A549 (cell line): ENCODE measurements at regions not wholly inside any gene's neighbourhood (a gene's known extent, or its start where the extent isn't known, plus 50 kb on each side); places are given as distances from the start of the nearest gene placed in this dataset.

ENCODE experiments used
- ATAC-seq, 2 experiments: fragments of 200-7000 bp in 1 of 2; fragments of >200 bp in 1 of 2; cut with Nextera tagmentation in 1 of 2; cut with Tn5 transposase in 1 of 2; 3 replicates each; pipeline versions ENCODE4 v1.8.0 to v1.9.1; 2018 to 2020; ENCODE audit warnings: mild to moderate bottlenecking in 1 of 2, moderate library complexity in 1 of 2
- CTCF ChIA-PET: fragments of 300-600 bp; sonication (Branson Sonifier 250); formaldehyde crosslinking; extraction: SDS; loops from one replicate; lab custom pipeline; 2021; ENCODE audit warnings: antibody characterized with exemption, inconsistent platforms; lab: Yijun Ruan, JAX
- POLR2A ChIA-PET: fragments of 350-600 bp; formaldehyde crosslinking; extraction: SDS; loops from one replicate; lab custom pipeline; 2021; ENCODE audit warnings: antibody characterized with exemption, inconsistent platforms; lab: Yijun Ruan, JAX
- DNase-seq, 2 experiments: peaks; one replicate each; pipeline versions ENCODE4 v3.0.0 to v3.0.0-alpha.2; 2011 to 2016; ENCODE audit warnings: low read depth in 1 of 2, low spot score in 1 of 2
- FAIRE-seq: peaks from 2 replicates; lab custom pipeline; 2011; peaks lifted over from hg19 to GRCh38; lab: Jason Lieb, UNC
- H3K27ac ChIP-seq, 2 experiments: fragments of >200 bp; sonication (Bioruptor Twin); formaldehyde crosslinking; 3 replicates each; pipeline ENCODE4 v1.5.1; 2016 to 2017
- H3K4me1 ChIP-seq: fragments of >200 bp; sonication (Bioruptor Twin); formaldehyde crosslinking; 3 replicates; pipeline ENCODE4 v1.6.1; 2016
- H3K4me2 ChIP-seq: fragments of >200 bp; sonication (Bioruptor Twin); formaldehyde crosslinking; 3 replicates; pipeline ENCODE4 v1.6.1; 2016
- H3K4me3 ChIP-seq: fragments of >200 bp; sonication (Bioruptor Twin); formaldehyde crosslinking; 3 replicates; pipeline ENCODE4 v1.5.1; 2016
- H3K9me3 ChIP-seq: fragments of >200 bp; sonication (Bioruptor Twin); formaldehyde crosslinking; 3 replicates; pipeline ENCODE4 v1.6.1; 2016
- ATOH8 ChIP-seq: fragments of 250-450 bp; sonication (Bioruptor Pico); IDR thresholded peaks from 2 replicates; pipeline ENCODE4 v1.5.0; 2020; ENCODE audit warnings: low read depth, mild to moderate bottlenecking, moderate library complexity
- CHD2 ChIP-seq: fragments of 150-350 bp; IDR thresholded peaks from 2 replicates; pipeline ENCODE4 v1.6.1; 2014; ENCODE audit warnings: low read length; ENCODE audit not compliant: partially characterized antibody
- EHF ChIP-seq: fragments of 250-450 bp; sonication (Bioruptor Pico); IDR thresholded peaks from 2 replicates; pipeline ENCODE4 v1.5.0; 2020; ENCODE audit warnings: mild to moderate bottlenecking
- ELK1 ChIP-seq: fragments of 150-350 bp; IDR thresholded peaks from 2 replicates; pipeline ENCODE4 v1.6.1; 2014; ENCODE audit warnings: low read depth, mild to moderate bottlenecking, low read length
- ESRRA ChIP-seq: fragments of 150-350 bp; IDR thresholded peaks from 2 replicates; pipeline ENCODE4 v1.6.1; 2014; ENCODE audit warnings: mild to moderate bottlenecking, low read length, borderline replicate concordance
- FOSB ChIP-seq: fragments of 250-450 bp; sonication (Bioruptor Pico); IDR thresholded peaks from 2 replicates; pipeline ENCODE4 v1.5.0; 2020; ENCODE audit warnings: mild to moderate bottlenecking, moderate library complexity
- FOSL2 ChIP-seq, 2 experiments: fragments of 450-650 bp in 1 of 2; fragments of >200 bp in 1 of 2; sonication (Bioruptor Twin) in 1 of 2; formaldehyde crosslinking; IDR thresholded peaks; 2 replicates each; pipeline versions ENCODE4 v1.5.0 to v1.6.1; 2016 to 2020; ENCODE audit warnings: mild to moderate bottlenecking in 1 of 2, moderate library complexity in 1 of 2
- FOXS1 ChIP-seq: fragments of 250-450 bp; sonication (Bioruptor Pico); IDR thresholded peaks from 2 replicates; pipeline ENCODE4 v1.5.0; 2020; ENCODE audit warnings: mild to moderate bottlenecking, moderate library complexity
- HMGXB4 ChIP-seq: fragments of 250-450 bp; sonication (Bioruptor Pico); IDR thresholded peaks from 2 replicates; pipeline ENCODE4 v1.5.0; 2021; ENCODE audit warnings: mild to moderate bottlenecking, moderate library complexity, borderline replicate concordance
- HOXA7 ChIP-seq: fragments of 250-450 bp; sonication (Bioruptor Pico); IDR thresholded peaks from 2 replicates; pipeline ENCODE4 v1.5.0; 2020; ENCODE audit warnings: mild to moderate bottlenecking, moderate library complexity
- JUNB ChIP-seq: fragments of >200 bp; sonication (Bioruptor Twin); formaldehyde crosslinking; IDR thresholded peaks from 2 replicates; pipeline ENCODE4 v1.6.1; 2016
- KDM5A ChIP-seq: fragments of 200-600 bp; sonication (generic); IDR thresholded peaks from 2 replicates; pipeline ENCODE4 v1.6.1; 2016; ENCODE audit warnings: antibody characterized with exemption, mild to moderate bottlenecking
- MYC ChIP-seq: IDR thresholded peaks from 2 replicates; pipeline ENCODE4 v1.6.1; 2012; ENCODE audit warnings: mild to moderate bottlenecking, inconsistent platforms, low read length, improper control_type of control experiment, borderline replicate concordance
- NFE2L2 ChIP-seq: fragments of 150-350 bp; conservative IDR thresholded peaks from 2 replicates; pipeline ENCODE4 v1.6.1; 2014; ENCODE audit warnings: low read length
- NR3C1 ChIP-seq: fragments of >200 bp; sonication (Bioruptor Twin); formaldehyde crosslinking; IDR thresholded peaks from 3 replicates; pipeline ENCODE4 v1.6.1; 2017
- POLR2A ChIP-seq: IDR thresholded peaks from 2 replicates; pipeline ENCODE4 v1.6.1; 2012; ENCODE audit warnings: mild to moderate bottlenecking, low read length
- RARB ChIP-seq: fragments of 250-450 bp; sonication (Bioruptor Pico); IDR thresholded peaks from 2 replicates; pipeline ENCODE4 v1.8.0; 2021; ENCODE audit warnings: mild to moderate bottlenecking, moderate library complexity
- RNF2 ChIP-seq: fragments of 200-600 bp; sonication (generic); IDR thresholded peaks from 2 replicates; pipeline ENCODE4 v1.6.1; 2016; ENCODE audit warnings: low read depth, mild to moderate bottlenecking, antibody characterized with exemption, moderate library complexity, borderline replicate concordance
- TP53 ChIP-seq: fragments of 250-450 bp; sonication (Bioruptor Pico); IDR thresholded peaks from 2 replicates; pipeline ENCODE4 v1.5.0; 2021; ENCODE audit warnings: mild to moderate bottlenecking, moderate library complexity
- ZSCAN20 ChIP-seq: fragments of 250-450 bp; sonication (Bioruptor Pico); IDR thresholded peaks from 2 replicates; pipeline ENCODE4 v1.8.0; 2022; ENCODE audit warnings: mild to moderate bottlenecking, moderate library complexity
- WGBS: methylation state at CpG from one replicate; pipeline ENCODE4 v1.1.6; 2017; ENCODE audit errors: missing lambda C conversion rate; 5-methylcytosine and 5-hydroxymethylcytosine counted together
- TF ChIP-seq, protein P1 (sequence below): fragments of 450-650 bp; IDR thresholded peaks from 2 replicates; pipeline ENCODE4 v1.6.1; 2014; ENCODE audit warnings: antibody characterized with exemption

DNA sequence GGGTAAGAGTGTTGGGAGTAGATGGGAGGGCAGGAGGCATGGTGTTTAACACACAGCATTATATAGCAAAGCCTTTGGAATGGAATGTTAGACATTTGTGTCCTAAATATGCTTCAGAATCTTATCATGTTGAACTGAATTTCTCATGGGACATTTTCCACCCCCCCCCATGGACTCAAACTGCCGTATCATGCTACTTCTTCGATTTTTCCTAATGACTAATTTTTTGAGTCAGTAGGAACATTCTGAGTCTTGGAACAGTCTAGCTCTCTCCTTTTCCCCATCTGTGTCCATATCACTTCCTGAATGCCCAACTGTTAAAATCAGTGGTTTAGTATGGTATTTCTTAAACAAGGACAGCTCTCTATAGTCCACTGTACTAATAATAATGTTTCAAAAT is 380.6 kb downstream of the TLE4 start:
- POLR2A ChIA-PET: no interaction called here

GRCh38 chr9:79946712-79947111 is 374.9 kb downstream of the TLE4 start:
- no peaks in the 10 kb centered on the region for H3K9me3 ChIP-seq
- no peak for ATAC-seq
- no peak for FAIRE-seq
- no peak for DNase-seq
- ChIA-PET POLR2A (no interaction called here), CTCF (interaction anchor here (0.7 kb wide), 1 partner anchor 8 kb away, joined by 3 read pairs; no protein-coding TSS in a partner anchor)
- H3K4me1 ChIP-seq: no peaks in the 10 kb centered on the region
- H3K27ac ChIP-seq: no peak overlapping the region
- no peak overlapping the region for H3K4me3 ChIP-seq
- no peak for TF ChIP-seq NFE2L2
- no peak for TF ChIP-seq EHF
- no peak for TF ChIP-seq FOSL2 (IDR thresholded peaks at IDR 0.05)
- TF ChIP-seq FOSL2 (CRISPR knock-in tag; IDR thresholded peaks at IDR 0.05): no peak
- no peak for TF ChIP-seq RNF2
- no peak for TF ChIP-seq ELK1
- no peak for TF ChIP-seq FOXS1 (CRISPR knock-in tag)
- no peak for TF ChIP-seq ESRRA
- TF ChIP-seq HOXA7 (CRISPR knock-in tag): no peak
- no peak for TF ChIP-seq HMGXB4
- TF ChIP-seq FOSB (CRISPR knock-in tag): no peak
- no peak for TF ChIP-seq POLR2A
- TF ChIP-seq CHD2: no peak
- TF ChIP-seq ZSCAN20 (CRISPR knock-in tag): no peak
- TF ChIP-seq, all 56 proteins: peak for 0
- no peak overlapping the region for H3K4me2 ChIP-seq
- WGBS: 72% methylated on average over 2 of the region's 2 CpGs

More for the DNA sequence above, 380.6 kb downstream of the TLE4 start:
- Histone ChIP-seq H3K4me3 (no peak overlapping the region), H3K4me1 (no peaks in the 10 kb centered on the region), H3K9me3 (no peaks in the 10 kb centered on the region), H3K27ac (no peak overlapping the region), H3K4me2 (no peak overlapping the region)
- no peak for DNase-seq
- ATAC-seq: no peak
- WGBS: 52% methylated on average over 2 of the region's 2 CpGs
- TF ChIP-seq NR3C1 (no peak), TP53 (no peak), ATOH8 (CRISPR knock-in tag) (no peak)
- TF ChIP-seq, protein P1, sequence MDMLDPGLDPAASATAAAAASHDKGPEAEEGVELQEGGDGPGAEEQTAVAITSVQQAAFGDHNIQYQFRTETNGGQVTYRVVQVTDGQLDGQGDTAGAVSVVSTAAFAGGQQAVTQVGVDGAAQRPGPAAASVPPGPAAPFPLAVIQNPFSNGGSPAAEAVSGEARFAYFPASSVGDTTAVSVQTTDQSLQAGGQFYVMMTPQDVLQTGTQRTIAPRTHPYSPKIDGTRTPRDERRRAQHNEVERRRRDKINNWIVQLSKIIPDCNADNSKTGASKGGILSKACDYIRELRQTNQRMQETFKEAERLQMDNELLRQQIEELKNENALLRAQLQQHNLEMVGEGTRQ: no peak
- FAIRE-seq: no peak
- CTCF ChIA-PET: no interaction called here

GRCh38 chr9:79945495-79945894 is 373.7 kb downstream of the TLE4 start:
- TF ChIP-seq JUNB: no peak
- no peak for TF ChIP-seq MYC
- TF ChIP-seq RARB (CRISPR knock-in tag): no peak
- no peak for TF ChIP-seq ELK1
- no peak for TF ChIP-seq KDM5A
- TF ChIP-seq NR3C1: no peak
- H3K4me1 ChIP-seq: no peaks in the 10 kb centered on the region
- H3K27ac ChIP-seq: no peak overlapping the region
- ChIA-PET CTCF (no interaction called here), POLR2A (no interaction called here)
- H3K4me2 ChIP-seq: no peak overlapping the region
- no peak overlapping the region for H3K4me3 ChIP-seq
- ATAC-seq (no peak), DNase-seq (no peak), FAIRE-seq (no peak)
- H3K9me3 ChIP-seq: no peaks in the 10 kb centered on the region
